ENCODE measurements at regions not wholly inside any gene's neighbourhood (a gene's known extent, or its start where the extent isn't known, plus 50 kb on each side); places are given as distances from the start of the nearest gene placed in this dataset.

DNA sequence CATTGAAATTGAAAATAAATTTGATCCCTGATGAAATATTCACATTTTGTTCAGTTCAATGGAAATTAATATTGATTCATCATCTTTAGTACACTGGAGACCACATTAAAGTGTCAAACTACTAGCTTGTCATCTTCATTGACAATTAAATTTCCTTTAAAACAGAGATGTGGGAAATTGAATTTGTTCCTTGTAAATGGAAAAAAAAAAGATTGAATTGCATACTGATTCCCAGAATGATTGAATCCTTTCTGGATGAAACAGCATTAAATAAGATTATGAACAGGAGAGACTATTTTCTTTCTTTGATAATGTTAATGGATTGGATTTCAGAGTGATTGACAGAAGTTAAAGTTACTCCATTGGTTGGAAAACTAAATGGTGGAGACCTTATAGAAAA is 241.3 kb upstream of the CNTNAP2 start:
- H3K9ac ChIP-seq (ENCODE audit: low read depth, low read length): no peak overlapping the region
- CTCF ChIA-PET: no interaction called here

More for the DNA sequence above, 241.3 kb upstream of the CNTNAP2 start:
- Histone ChIP-seq H4K20me1 (ENCODE audit: insufficient read depth, low read length) (no peaks in the 10 kb centered on the region), H3K4me2 (ENCODE audit: low read depth, low read length) (no peak overlapping the region), H4K5ac (ENCODE audit: low read depth, low read length) (no peak overlapping the region), H3K4ac (ENCODE audit: low read depth, low read length) (no peak overlapping the region), H3K79me1 (ENCODE audit: low read depth in 1 of 2, low read length in 2 of 2) (no peaks in the 10 kb centered on the region), H4K91ac (ENCODE audit: insufficient read depth, low read depth, low read length) (no peak overlapping the region), H3K36me3 (ENCODE audit: control insufficient read depth, insufficient read depth, low read length) (no peaks in the 10 kb centered on the region), H2BK120ac (ENCODE audit: low read depth, low read length) (no peak overlapping the region), H2AFZ (replicated peaks; ENCODE audit: low read length, poor library complexity) (no peak overlapping the region), H3K23ac (ENCODE audit: low read depth, low read length) (no peak overlapping the region), H3K18ac (ENCODE audit: low read depth, low read length) (no peak overlapping the region), H4K8ac (ENCODE audit: low read depth in 2 of 2, low read length in 2 of 2) (no peak overlapping the region), H3K4me3 (ENCODE audit: insufficient read depth, low read depth, low read length) (no peak overlapping the region), H2BK20ac (ENCODE audit: low read depth, low read length) (no peak overlapping the region), H3K56ac (ENCODE audit: extremely low read depth, insufficient read depth, low read length) (no peak overlapping the region), H2AK9ac (replicated peaks; ENCODE audit: low read depth, low read length, poor library complexity) (no peak overlapping the region), H3K14ac (replicated peaks; ENCODE audit: low read depth, low read length) (no peak overlapping the region), H2BK5ac (ENCODE audit: low read depth, low read length, poor library complexity, severe bottlenecking) (no peak overlapping the region), H2AK5ac (ENCODE audit: low read depth, low read length) (no peak overlapping the region), H3K9me3 (ENCODE audit: control insufficient read depth, insufficient read depth, low read length) (peaks cover 5% of the 10 kb centered on the region; the same call in 1 of the 2 replicates), H3K4me1 (ENCODE audit: control insufficient read depth, insufficient read depth, low read length) (no peaks in the 10 kb centered on the region), H3K27ac (ENCODE audit: insufficient read depth, low read length) (no peak overlapping the region), H3K27me3 (ENCODE audit: control insufficient read depth, insufficient read depth, low read length) (no peaks in the 10 kb centered on the region), H3K9me1 (ENCODE audit: insufficient read depth, low read length) (no peaks in the 10 kb centered on the region), H2BK15ac (ENCODE audit: low read depth, low read length) (no peak overlapping the region)
- in situ Hi-C loops (cut with MboI; ENCODE audit: low sequenced_read_pairs) (no loop called here), dilution Hi-C loops (cut with HindIII; ENCODE audit: low sequenced_read_pairs, unreplicated experiment) (no loop called here), intact Hi-C loops (cut with micrococcal nuclease) (no loop called here)
- POLR2A ChIA-PET (ENCODE audit: unreplicated experiment): no interaction called here
- no TSS peak for BruUV-seq (replicated peaks)
- TF ChIP-seq BHLHE40 (IDR thresholded peaks at IDR 0.05; ENCODE audit: low read depth, low read length) (no peak), NFE2L2 (IDR thresholded peaks at IDR 0.05; ENCODE audit: low read depth, low read length) (no peak)
- ATAC-seq (ENCODE audit: low read depth) (no peak), DNase-seq (no peak)

Measured in IMR-90 (cell line).